ENCODE measurements at regions not wholly inside any gene's neighbourhood (a gene's known extent, or its start where the extent isn't known, plus 50 kb on each side); places are given as distances from the start of the nearest gene placed in this dataset.
"Not testable (repeated sequence)": the region's sequence is repeated elsewhere in the genome, so short reads cannot be mapped to it uniquely, and the experiment has no call there.

- Histone ChIP-seq H3K36me3 (ENCODE audit: insufficient read depth, low read length) (no peaks in the 10 kb centered on the region), H3K27me3 (ENCODE audit: insufficient read depth, low read length) (no peaks in the 10 kb centered on the region), H3K9me3 (ENCODE audit: low read depth, low read length) (no peaks in the 10 kb centered on the region), H2AFZ (ENCODE audit: low read length) (no peak overlapping the region), H3K4me3 (ENCODE audit: insufficient read depth, low read length) (no peak overlapping the region), H3K79me2 (ENCODE audit: insufficient read depth, low read length) (no peaks in the 10 kb centered on the region), H4K20me1 (ENCODE audit: insufficient read depth, low read length) (no peaks in the 10 kb centered on the region), H3K27ac (ENCODE audit: low read depth, low read length) (no peak overlapping the region), H3K4me2 (ENCODE audit: insufficient read depth, low read length) (no peak overlapping the region), H3K4me1 (ENCODE audit: insufficient read depth, low read length) (no peaks in the 10 kb centered on the region)
- DNase-seq (ENCODE audit: insufficient read length, low spot score, missing footprints), result no peak
- TF ChIP-seq CTCF (IDR thresholded peaks at IDR 0.05; ENCODE audit: extremely low read depth, low read depth, low read length), result no peak
Measured at GRCh38 chr18:1034971-1035370, 130.3 kb downstream of the ADCYAP1 start.

GRCh38 chr18:1036926-1037325 is 132.3 kb downstream of the ADCYAP1 start:
- no peak for TF ChIP-seq CTCF (IDR thresholded peaks at IDR 0.05; ENCODE audit: extremely low read depth, low read depth, low read length)
- no peaks in the 10 kb centered on the region for H3K4me1 ChIP-seq (ENCODE audit: insufficient read depth, low read length)
- H3K4me3 ChIP-seq (ENCODE audit: insufficient read depth, low read length), result no peak overlapping the region

GRCh38 chr18:1037776-1038175 is 133.1 kb downstream of the ADCYAP1 start:
- Histone ChIP-seq H3K27ac (ENCODE audit: low read depth, low read length) (no peak overlapping the region), H3K4me3 (ENCODE audit: insufficient read depth, low read length) (no peak overlapping the region), H3K4me1 (ENCODE audit: insufficient read depth, low read length) (no peaks in the 10 kb centered on the region), H3K4me2 (ENCODE audit: insufficient read depth, low read length) (no peak overlapping the region), H3K9me3 (ENCODE audit: low read depth, low read length) (no peaks in the 10 kb centered on the region), H4K20me1 (ENCODE audit: insufficient read depth, low read length) (no peaks in the 10 kb centered on the region), H3K36me3 (ENCODE audit: insufficient read depth, low read length) (no peaks in the 10 kb centered on the region), H3K79me2 (ENCODE audit: insufficient read depth, low read length) (no peaks in the 10 kb centered on the region), H2AFZ (ENCODE audit: low read length) (no peak overlapping the region), H3K27me3 (ENCODE audit: insufficient read depth, low read length) (no peaks in the 10 kb centered on the region)
- DNase-seq (ENCODE audit: insufficient read length, low spot score, missing footprints), result no peak
- no peak for TF ChIP-seq CTCF (IDR thresholded peaks at IDR 0.05; ENCODE audit: extremely low read depth, low read depth, low read length)

More at GRCh38 chr18:1036926-1037325, 132.3 kb downstream of the ADCYAP1 start:
- H3K36me3 ChIP-seq (ENCODE audit: insufficient read depth, low read length), result no peaks in the 10 kb centered on the region
- no peaks in the 10 kb centered on the region for H3K27me3 ChIP-seq (ENCODE audit: insufficient read depth, low read length)
- no peaks in the 10 kb centered on the region for H3K9me3 ChIP-seq (ENCODE audit: low read depth, low read length)
- H3K27ac ChIP-seq (ENCODE audit: low read depth, low read length), result no peak overlapping the region
- H3K79me2 ChIP-seq (ENCODE audit: insufficient read depth, low read length), result no peaks in the 10 kb centered on the region
- no peak overlapping the region for H2AFZ ChIP-seq (ENCODE audit: low read length)
- H3K4me2 ChIP-seq (ENCODE audit: insufficient read depth, low read length), result no peak overlapping the region
- H4K20me1 ChIP-seq (ENCODE audit: insufficient read depth, low read length), result no peaks in the 10 kb centered on the region
- DNase-seq (ENCODE audit: insufficient read length, low spot score, missing footprints), result no peak

- no peak for TF ChIP-seq CTCF (IDR thresholded peaks at IDR 0.05; ENCODE audit: extremely low read depth, low read depth, low read length)
- Histone ChIP-seq H3K9me3 (ENCODE audit: low read depth, low read length) (no peaks in the 10 kb centered on the region), H3K36me3 (ENCODE audit: insufficient read depth, low read length) (no peaks in the 10 kb centered on the region), H3K27me3 (ENCODE audit: insufficient read depth, low read length) (no peaks in the 10 kb centered on the region), H3K4me3 (ENCODE audit: insufficient read depth, low read length) (no peak overlapping the region), H3K79me2 (ENCODE audit: insufficient read depth, low read length) (no peaks in the 10 kb centered on the region), H3K4me1 (ENCODE audit: insufficient read depth, low read length) (no peaks in the 10 kb centered on the region), H3K27ac (ENCODE audit: low read depth, low read length) (no peak overlapping the region), H3K4me2 (ENCODE audit: insufficient read depth, low read length) (no peak overlapping the region), H2AFZ (ENCODE audit: low read length) (no peak overlapping the region), H4K20me1 (ENCODE audit: insufficient read depth, low read length) (no peaks in the 10 kb centered on the region)
- no peak for DNase-seq (ENCODE audit: insufficient read length, low spot score, missing footprints)
Measured at GRCh38 chr18:1039421-1039820, 134.8 kb downstream of the ADCYAP1 start.

GRCh38 chr18:1043039-1043438 is 138.4 kb downstream of the ADCYAP1 start:
- not testable (repeated sequence) for H2AFZ ChIP-seq (ENCODE audit: low read length); H3K27me3 ChIP-seq (ENCODE audit: insufficient read depth, low read length); H3K4me3 ChIP-seq (ENCODE audit: insufficient read depth, low read length); H3K79me2 ChIP-seq (ENCODE audit: insufficient read depth, low read length); DNase-seq (ENCODE audit: insufficient read length, low spot score, missing footprints); H4K20me1 ChIP-seq (ENCODE audit: insufficient read depth, low read length); H3K9me3 ChIP-seq (ENCODE audit: low read depth, low read length); H3K36me3 ChIP-seq (ENCODE audit: insufficient read depth, low read length); H3K4me2 ChIP-seq (ENCODE audit: insufficient read depth, low read length); H3K4me1 ChIP-seq (ENCODE audit: insufficient read depth, low read length); H3K27ac ChIP-seq (ENCODE audit: low read depth, low read length)

All from osteoblast (primary cell).